A673 (cell line): ENCODE measurements at regions not wholly inside any gene's neighbourhood (a gene's known extent, or its start where the extent isn't known, plus 50 kb on each side); places are given as distances from the start of the nearest gene placed in this dataset.

Experiments
- BruUV-seq: library from RNA; stranded (reverse); fragments of 400-500 nt; replicated peaks from 2 replicates; lab custom pipeline; 2021; lab: Mats Ljungman, UMichigan
- CTCF ChIA-PET: fragments of 300-600 bp; sonication (Branson Sonifier 250); formaldehyde crosslinking; loops from one replicate; lab custom pipeline; 2022; ENCODE audit warnings: antibody characterized with exemption; lab: Charles Lee
- POLR2A ChIA-PET: fragments of 300-600 bp; sonication (Branson Sonifier 250); formaldehyde crosslinking; loops from one replicate; lab custom pipeline; 2022; ENCODE audit warnings: antibody characterized with exemption; ENCODE audit not compliant: low non-redundant PET; lab: Charles Lee
- DNase-seq: peaks from one replicate; pipeline ENCODE4 v3.0.0-alpha.2; 2015; ENCODE audit warnings: low spot score
- H3K27ac ChIP-seq: fragments of 200-600 bp; sonication (generic); 2 replicates; pipeline ENCODE4 v1.5.1; 2016; ENCODE audit warnings: mixed run types, low read depth, mild to moderate bottlenecking, mixed read lengths, antibody characterized with exemption, low read length; ENCODE audit not compliant: poor library complexity, severe bottlenecking
- H3K27me3 ChIP-seq: fragments of 200-600 bp; sonication (generic); replicated peaks from 2 replicates; pipeline ENCODE4 v1.6.1; 2017; ENCODE audit warnings: mixed run types, low read depth, mild to moderate bottlenecking, mixed read lengths, antibody characterized with exemption, low read length; ENCODE audit not compliant: insufficient read depth, poor library complexity
- H3K36me3 ChIP-seq: fragments of 200-600 bp; sonication (generic); 2 replicates; pipeline ENCODE4 v1.6.1; 2016; ENCODE audit warnings: mixed run types, mild to moderate bottlenecking, mixed read lengths, antibody characterized with exemption, low read length; ENCODE audit not compliant: insufficient read depth, poor library complexity, severe bottlenecking
- H3K4me1 ChIP-seq: fragments of 200-600 bp; sonication (generic); 2 replicates; pipeline ENCODE4 v1.6.1; 2017; ENCODE audit warnings: mixed run types, mild to moderate bottlenecking, mixed read lengths, antibody characterized with exemption, low read length; ENCODE audit not compliant: insufficient read depth, poor library complexity, severe bottlenecking
- H3K4me3 ChIP-seq: fragments of 200-600 bp; sonication (generic); 2 replicates; pipeline ENCODE4 v1.5.1; 2016; ENCODE audit warnings: low read depth, mixed run types, mild to moderate bottlenecking, mixed read lengths, low read length; ENCODE audit not compliant: poor library complexity, severe bottlenecking
- H3K9me3 ChIP-seq: fragments of 200-600 bp; sonication (generic); 2 replicates; pipeline ENCODE4 v1.6.1; 2016; ENCODE audit warnings: mixed run types, low read depth, mild to moderate bottlenecking, mixed read lengths, antibody characterized with exemption, low read length; ENCODE audit not compliant: poor library complexity, severe bottlenecking
- CTCF ChIP-seq: fragments of 300-800, 200-600 bp; sonication (generic); conservative IDR thresholded peaks from 2 replicates; pipeline ENCODE4 v1.5.1; 2017; ENCODE audit warnings: low read depth, mild to moderate bottlenecking, antibody characterized with exemption, low read length, moderate library complexity, mixed read lengths
- EZH2 ChIP-seq: fragments of 200-600 bp; sonication (generic); IDR thresholded peaks from 2 replicates; pipeline ENCODE4 v1.6.1; 2017; ENCODE audit warnings: borderline replicate concordance, low read depth, mild to moderate bottlenecking, mixed read lengths, antibody characterized with exemption, low read length; ENCODE audit not compliant: poor library complexity, severe bottlenecking
- intact Hi-C: fragments of 100-400 bp; cut with micrococcal nuclease; formaldehyde crosslinking; loops from one replicate; pipeline ENCODE4 v1.10.0; 2022; ENCODE audit not compliant: unreplicated experiment

DNA sequence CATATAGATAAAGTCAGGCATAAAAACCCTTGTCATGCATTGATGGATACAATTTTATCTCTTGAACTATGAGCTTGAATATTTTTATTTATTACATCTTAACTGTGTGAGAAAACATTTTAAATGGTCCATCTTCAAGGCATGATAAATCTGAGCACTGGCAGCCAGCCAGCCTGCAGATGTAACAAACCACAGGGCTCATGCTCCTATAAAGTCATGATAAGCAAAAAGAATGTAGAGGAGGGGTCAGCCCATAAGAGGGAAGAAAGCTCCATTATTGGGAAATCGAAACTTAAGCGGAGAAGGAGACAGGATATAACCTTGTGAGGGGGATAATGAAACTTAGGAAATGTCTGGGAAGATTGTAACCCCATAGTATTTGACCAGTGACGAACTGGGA, 839.0 kb downstream of the LRRIQ3 start:
- Histone ChIP-seq H3K27me3 (no peaks in the 10 kb centered on the region), H3K9me3 (no peaks in the 10 kb centered on the region), H3K4me3 (no peak overlapping the region), H3K27ac (no peak overlapping the region), H3K36me3 (no peaks in the 10 kb centered on the region), H3K4me1 (no peaks in the 10 kb centered on the region)
- ChIA-PET POLR2A (no interaction called here), CTCF (no interaction called here)
- BruUV-seq = no TSS peak
- no peak for DNase-seq
- intact Hi-C loops = no loop called here
- TF ChIP-seq CTCF (no peak), EZH2 (no peak)

DNA sequence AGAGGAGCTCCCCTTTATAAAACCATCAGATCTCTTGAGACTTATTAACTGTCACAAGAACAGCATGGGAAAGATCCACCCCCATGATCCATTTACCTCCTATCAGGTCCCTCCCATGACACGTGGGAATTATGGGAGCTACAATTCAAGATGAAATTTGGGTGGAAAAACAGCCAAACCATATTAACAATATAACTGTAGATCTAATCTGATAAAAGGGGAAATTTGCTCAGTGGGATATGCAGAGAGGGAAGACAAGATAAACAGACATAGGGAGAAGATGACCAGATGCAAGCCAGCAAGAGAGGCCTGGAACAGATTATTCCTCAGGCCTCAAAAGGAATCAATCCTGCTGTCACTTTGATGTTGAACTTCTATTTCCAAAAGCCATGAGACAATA, 841.5 kb downstream of the LRRIQ3 start:
- intact Hi-C loops = no loop called here

DNA sequence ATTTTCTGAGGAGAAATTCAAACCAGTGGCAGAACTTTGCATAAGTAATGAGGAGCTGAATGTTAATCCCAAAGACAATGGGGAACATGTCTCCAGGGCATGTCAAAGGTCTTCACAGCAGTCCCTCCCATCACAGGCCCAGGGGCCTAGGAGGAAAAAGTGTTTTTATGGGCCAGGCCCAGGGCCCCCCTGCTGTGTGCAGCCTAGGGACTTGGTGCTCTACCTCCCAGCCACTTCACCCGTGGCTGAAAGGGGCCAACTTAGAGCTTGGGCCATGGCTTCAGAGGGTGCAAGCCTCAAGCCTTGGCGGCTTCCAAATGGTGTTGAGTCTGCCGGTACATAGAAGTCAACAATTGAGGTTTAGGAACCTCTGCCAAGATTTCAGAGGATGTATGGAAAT, 854.0 kb downstream of the LRRIQ3 start:
- no peak overlapping the region for H3K4me3 ChIP-seq

More for the DNA sequence above, 841.5 kb downstream of the LRRIQ3 start:
- BruUV-seq = no TSS peak
- Histone ChIP-seq H3K36me3 (no peaks in the 10 kb centered on the region), H3K4me1 (no peaks in the 10 kb centered on the region), H3K4me3 (no peak overlapping the region), H3K9me3 (no peaks in the 10 kb centered on the region), H3K27me3 (no peaks in the 10 kb centered on the region), H3K27ac (no peak overlapping the region)
- ChIA-PET POLR2A (no interaction called here), CTCF (no interaction called here)
- TF ChIP-seq EZH2 (no peak), CTCF (no peak)
- no peak for DNase-seq

More for the DNA sequence above, 854.0 kb downstream of the LRRIQ3 start:
- no TSS peak for BruUV-seq
- DNase-seq = no peak
- ChIA-PET POLR2A (no interaction called here), CTCF (no interaction called here)
- Histone ChIP-seq H3K27me3 (no peaks in the 10 kb centered on the region), H3K9me3 (no peaks in the 10 kb centered on the region), H3K36me3 (no peaks in the 10 kb centered on the region), H3K27ac (no peak overlapping the region), H3K4me1 (no peaks in the 10 kb centered on the region)
- no peak for TF ChIP-seq EZH2
- no peak for TF ChIP-seq CTCF
- intact Hi-C loops = no loop called here
